Adrenal gland (tissue), 9 donors: ENCODE measurements at regions not wholly inside any gene's neighbourhood (a gene's known extent, or its start where the extent isn't known, plus 50 kb on each side); places are given as distances from the start of the nearest gene placed in this dataset.

ENCODE experiments used
- DNase-seq, 7 donors: peaks; one replicate each; pipeline ENCODE4 v3.0.0-alpha.2; 2019 to 2020
- H3K27ac ChIP-seq, 5 donors: fragments of 200-600 bp; sonication (generic) in 4 of 5; 1 replicate in 3 of 5; 2 replicates in 2 of 5; pipeline versions ENCODE4 v1.5.1 to v1.8.0; 2016 to 2020; ENCODE audit warnings: mild to moderate bottlenecking in 1 of 5
- H3K27me3 ChIP-seq: fragments of 200-600 bp; 2 replicates; pipeline ENCODE4 v1.8.0; 2021
- H3K36me3 ChIP-seq, 2 donors: fragments of 200-600 bp; replicated peaks in 1 of 2; 1 replicate in 1 of 2; 2 replicates in 1 of 2; pipeline versions ENCODE4 v1.5.1 to v1.8.0; 2018 to 2022
- H3K4me1 ChIP-seq, 2 donors: fragments of 200-600 bp; replicated peaks in 1 of 2; 1 replicate in 1 of 2; 2 replicates in 1 of 2; pipeline versions ENCODE4 v1.5.1 to v1.8.0; 2018 to 2021
- H3K4me3 ChIP-seq, 4 donors: fragments of 200-600 bp; sonication (generic) in 3 of 4; one replicate each; pipeline ENCODE4 v1.5.1; 2016 to 2018
- H3K9me3 ChIP-seq, 3 donors: fragments of 200-600 bp; sonication (generic) in 1 of 3; replicated peaks in 1 of 3; 1 replicate in 2 of 3; 2 replicates in 1 of 3; pipeline versions ENCODE4 v1.5.1 to v1.8.0; 2016 to 2021
- CTCF ChIP-seq, 6 experiments: fragments of 450-650 bp in 4 of 6; fragments of 200-600 bp in 2 of 6; sonication (generic) in 1 of 6; IDR thresholded peaks; 1 replicate in 5 of 6; 2 replicates in 1 of 6; pipeline versions ENCODE4 v1.5.1 to v1.8.0; 2016 to 2021; ENCODE audit warnings: antibody characterized with exemption in 6 of 6, mild to moderate bottlenecking in 2 of 6, moderate library complexity in 1 of 6
- POLR2A ChIP-seq, 2 donors: fragments of 450-650 bp; IDR thresholded peaks; one replicate each; pipeline ENCODE4 v1.6.1; 2017; ENCODE audit warnings: antibody characterized with exemption in 2 of 2, mild to moderate bottlenecking in 2 of 2, moderate library complexity in 1 of 2
- WGBS, 4 donors: extraction: QIAGEN DNeasy Blood & Tissue Kit in 2 of 4; methylation state at CpG; one replicate each; pipeline versions ENCODE4 v1.1.5 to v1.1.7; 2013 to 2017; 5-methylcytosine and 5-hydroxymethylcytosine counted together
- intact Hi-C, 2 donors: fragments of 100-400 bp; cut with DNase I; formaldehyde crosslinking; loops; one replicate each; pipeline versions ENCODE4 v1.14.1 to v1.15.0; 2022 to 2023
- donor health status: healthy with polysubstance abuse.
- donor health status: Bipolar disorder and iron deficiency.
- donor health status: DM: yes; HTN: yes; CAD: no.
- donor health status: DM: no; HTN: no; CAD: no.
- donor health status: DM: no; HTN: no; CAD: no.

- TF ChIP-seq CTCF (IDR thresholded peaks at IDR 0.05) (no peak), POLR2A (IDR thresholded peaks at IDR 0.05) (no peak)
- H3K4me1 ChIP-seq, result no peaks in the 10 kb centered on the region
- 63 to 95% (median 85%) methylated on average over 2 to 3 of the region's 3 CpGs for WGBS, 4 donors
- intact Hi-C loops, result no loop called here
- DNase-seq, result no peak
- no peak overlapping the region for H3K27ac ChIP-seq
- H3K27me3 ChIP-seq, result no peaks in the 10 kb centered on the region
- no peak overlapping the region for H3K4me3 ChIP-seq
- no peaks in the 10 kb centered on the region for H3K36me3 ChIP-seq
- H3K9me3 ChIP-seq, result no peaks in the 10 kb centered on the region
These were observed 247.8 kb upstream of the NCKAP5 start for GRCh38 chr2:133816037-133816436.

GRCh38 chr2:133817680-133818566 is 249.7 kb upstream of the NCKAP5 start:
- WGBS, 4 donors, result 19 to 29% (median 22%) methylated on average over 9 of the region's 9 CpGs
- no peaks in the 10 kb centered on the region for H3K4me1 ChIP-seq
- H3K4me3 ChIP-seq, result no peak overlapping the region
- no peak for DNase-seq
- TF ChIP-seq POLR2A (IDR thresholded peaks at IDR 0.05), result no peak
- TF ChIP-seq CTCF (IDR thresholded peaks at IDR 0.05), result no peak
- H3K27ac ChIP-seq, result no peak overlapping the region
- intact Hi-C loops, result no loop called here
- H3K36me3 ChIP-seq, result no peaks in the 10 kb centered on the region
- no peaks in the 10 kb centered on the region for H3K27me3 ChIP-seq
- no peaks in the 10 kb centered on the region for H3K9me3 ChIP-seq

GRCh38 chr2:133818661-133819060 is 250.4 kb upstream of the NCKAP5 start:
- no peak overlapping the region for H3K27ac ChIP-seq
- no peaks in the 10 kb centered on the region for H3K4me1 ChIP-seq
- no peak for DNase-seq
- no peaks in the 10 kb centered on the region for H3K27me3 ChIP-seq
- H3K4me3 ChIP-seq, result no peak overlapping the region
- no peaks in the 10 kb centered on the region for H3K36me3 ChIP-seq
- H3K9me3 ChIP-seq, result no peaks in the 10 kb centered on the region
- TF ChIP-seq CTCF (IDR thresholded peaks at IDR 0.05) (no peak), POLR2A (IDR thresholded peaks at IDR 0.05) (no peak)
- WGBS, 4 donors, result 51 to 58% (median 55%) methylated on average over 3 of the region's 3 CpGs
- intact Hi-C loops, result no loop called here

GRCh38 chr2:133819906-133820305 is 251.6 kb upstream of the NCKAP5 start:
- Histone ChIP-seq H3K27ac (no peak overlapping the region), H3K36me3 (no peaks in the 10 kb centered on the region), H3K4me3 (no peak overlapping the region), H3K27me3 (no peaks in the 10 kb centered on the region), H3K4me1 (no peaks in the 10 kb centered on the region), H3K9me3 (no peaks in the 10 kb centered on the region)
- WGBS, 4 donors, result 70 to 86% (median 83%) methylated on average over 4 of the region's 4 CpGs
- no peak for TF ChIP-seq POLR2A (IDR thresholded peaks at IDR 0.05)
- no peak for TF ChIP-seq CTCF (IDR thresholded peaks at IDR 0.05)
- DNase-seq, result no peak
- intact Hi-C loops, result no loop called here
